ENCODE measurements at regions not wholly inside any gene's neighbourhood (a gene's known extent, or its start where the extent isn't known, plus 50 kb on each side); places are given as distances from the start of the nearest gene placed in this dataset.

DNA sequence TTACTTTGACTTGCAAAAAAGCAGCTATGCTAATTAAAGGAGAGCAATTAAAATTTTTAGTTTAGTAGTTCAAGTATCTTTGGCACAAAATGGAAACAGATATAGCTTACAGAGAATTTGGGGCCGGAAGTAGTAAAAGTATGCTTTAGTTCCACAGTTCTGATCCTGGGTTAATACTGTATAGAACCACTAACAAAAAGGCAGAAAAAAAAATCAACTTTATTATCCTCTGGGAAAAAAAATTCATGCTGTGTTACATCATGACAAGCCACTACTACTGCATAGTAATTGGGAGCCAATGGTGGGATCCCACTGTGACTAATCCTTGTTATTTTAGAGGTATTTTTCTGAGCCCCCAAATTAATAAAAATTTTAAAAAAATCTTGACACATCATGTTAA, 246.8 kb upstream of the PRDM9 start:
- WGBS (ENCODE audit: low lambda C conversion rate): 15% methylated on average over 1 of the region's 1 CpG
- ChIA-PET POLR2A (no interaction called here), CTCF (ENCODE audit: low intra/inter-chr PET ratio, low total read pairs) (no interaction called here)
- H3K4me1 ChIP-seq (ENCODE audit: insufficient read depth, low read length): no peaks in the 10 kb centered on the region
- intact Hi-C loops (cut with micrococcal nuclease; ENCODE audit: unreplicated experiment) (no loop called here), in situ Hi-C loops (cut with HindIII; ENCODE audit: extremely low pct_ligation_motif_present, low pct_unique_long_range_greater_than_20kb) (no loop called here)
- no peak overlapping the region for H2AFZ ChIP-seq (ENCODE audit: low read length)
- TF ChIP-seq CREM (IDR thresholded peaks at IDR 0.05) (no peak), CREM (CRISPR knock-in tag; IDR thresholded peaks at IDR 0.05) (no peak), ZNF292 (CRISPR knock-in tag; IDR thresholded peaks at IDR 0.05; ENCODE audit: borderline replicate concordance, low read depth) (no peak), ZNF441 (CRISPR knock-in tag; IDR thresholded peaks at IDR 0.05; ENCODE audit: borderline replicate concordance) (no peak), ZEB1 (IDR thresholded peaks at IDR 0.05; ENCODE audit: insufficient replicate concordance, low read depth) (no peak), TEAD3 (CRISPR knock-in tag; optimal IDR thresholded peaks at IDR 0.05; ENCODE audit: borderline replicate concordance) (no peak), KMT2B (CRISPR knock-in tag; IDR thresholded peaks at IDR 0.05) (no peak), THAP11 (CRISPR knock-in tag; IDR thresholded peaks at IDR 0.05) (no peak), ZNF570 (CRISPR knock-in tag; IDR thresholded peaks at IDR 0.05; ENCODE audit: borderline replicate concordance) (no peak), HDAC1 (CRISPR knock-in tag; IDR thresholded peaks at IDR 0.05) (no peak), GPN1 (CRISPR knock-in tag; IDR thresholded peaks at IDR 0.05; ENCODE audit: borderline replicate concordance) (no peak), TSC22D2 (CRISPR knock-in tag; IDR thresholded peaks at IDR 0.05; ENCODE audit: borderline replicate concordance) (no peak), FLYWCH1 (CRISPR knock-in tag; IDR thresholded peaks at IDR 0.05) (no peak), ZNF430 (CRISPR knock-in tag; IDR thresholded peaks at IDR 0.05) (no peak), ZNF451 (CRISPR knock-in tag; IDR thresholded peaks at IDR 0.05) (no peak), ZNF567 (CRISPR knock-in tag; IDR thresholded peaks at IDR 0.05; ENCODE audit: borderline replicate concordance) (no peak), CCDC6 (CRISPR knock-in tag; IDR thresholded peaks at IDR 0.05) (no peak)
- TF ChIP-seq, protein P1, sequence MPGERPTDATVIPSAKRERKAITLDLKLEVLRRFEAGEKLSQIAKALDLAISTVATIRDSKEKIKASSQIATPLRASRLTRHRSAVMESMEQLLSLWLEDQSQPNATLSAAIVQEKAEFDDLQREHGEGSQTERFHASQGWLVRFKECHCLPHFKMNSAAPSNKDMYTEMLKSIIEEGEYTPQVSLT (CRISPR knock-in tag; IDR thresholded peaks at IDR 0.05; ENCODE audit: borderline replicate concordance, low read depth): no peak
- TF ChIP-seq, protein P2, sequence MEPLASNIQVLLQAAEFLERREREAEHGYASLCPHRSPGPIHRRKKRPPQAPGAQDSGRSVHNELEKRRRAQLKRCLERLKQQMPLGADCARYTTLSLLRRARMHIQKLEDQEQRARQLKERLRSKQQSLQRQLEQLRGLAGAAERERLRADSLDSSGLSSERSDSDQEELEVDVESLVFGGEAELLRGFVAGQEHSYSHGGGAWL (CRISPR knock-in tag; IDR thresholded peaks at IDR 0.05): no peak
- TF ChIP-seq, protein P3, sequence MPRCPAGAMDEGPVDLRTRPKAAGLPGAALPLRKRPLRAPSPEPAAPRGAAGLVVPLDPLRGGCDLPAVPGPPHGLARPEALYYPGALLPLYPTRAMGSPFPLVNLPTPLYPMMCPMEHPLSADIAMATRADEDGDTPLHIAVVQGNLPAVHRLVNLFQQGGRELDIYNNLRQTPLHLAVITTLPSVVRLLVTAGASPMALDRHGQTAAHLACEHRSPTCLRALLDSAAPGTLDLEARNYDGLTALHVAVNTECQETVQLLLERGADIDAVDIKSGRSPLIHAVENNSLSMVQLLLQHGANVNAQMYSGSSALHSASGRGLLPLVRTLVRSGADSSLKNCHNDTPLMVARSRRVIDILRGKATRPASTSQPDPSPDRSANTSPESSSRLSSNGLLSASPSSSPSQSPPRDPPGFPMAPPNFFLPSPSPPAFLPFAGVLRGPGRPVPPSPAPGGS (CRISPR knock-in tag; IDR thresholded peaks at IDR 0.05): no peak
- TF ChIP-seq, protein P4, sequence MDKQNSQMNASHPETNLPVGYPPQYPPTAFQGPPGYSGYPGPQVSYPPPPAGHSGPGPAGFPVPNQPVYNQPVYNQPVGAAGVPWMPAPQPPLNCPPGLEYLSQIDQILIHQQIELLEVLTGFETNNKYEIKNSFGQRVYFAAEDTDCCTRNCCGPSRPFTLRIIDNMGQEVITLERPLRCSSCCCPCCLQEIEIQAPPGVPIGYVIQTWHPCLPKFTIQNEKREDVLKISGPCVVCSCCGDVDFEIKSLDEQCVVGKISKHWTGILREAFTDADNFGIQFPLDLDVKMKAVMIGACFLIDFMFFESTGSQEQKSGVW (CRISPR knock-in tag; IDR thresholded peaks at IDR 0.05; ENCODE audit: borderline replicate concordance): no peak
- no peak overlapping the region for H3K4me2 ChIP-seq (ENCODE audit: low read depth, low read length)
- H3K9ac ChIP-seq (ENCODE audit: insufficient read depth, low read depth, low read length): no peak overlapping the region
- no peak overlapping the region for H3K4me3 ChIP-seq (replicated peaks in 1 of 3; ENCODE audit: insufficient read depth in 1 of 3, low read depth in 2 of 3, low read length in 3 of 3)
- BruUV-seq (replicated peaks): no TSS peak
- no peak for ATAC-seq
- H3K27ac ChIP-seq (ENCODE audit: extremely low read length, insufficient read depth, low read length): no peak overlapping the region
- no peaks in the 10 kb centered on the region for H4K20me1 ChIP-seq (ENCODE audit: insufficient read depth, low read length)
- no peaks in the 10 kb centered on the region for H3K27me3 ChIP-seq (ENCODE audit: control insufficient read depth in 1 of 2, insufficient read depth in 2 of 2, low read length in 2 of 2)
- H3K36me3 ChIP-seq (replicated peaks in 1 of 2; ENCODE audit: control insufficient read depth in 1 of 2, insufficient read depth in 2 of 2, low read length in 2 of 2): no peaks in the 10 kb centered on the region
- peaks cover 20% of the 10 kb centered on the region; the same call in 1 of the 2 replicates for H3K9me3 ChIP-seq (ENCODE audit: low read length)
- no peak for DNase-seq (ENCODE audit: low spot score)
- no peak for FAIRE-seq
- H3K79me2 ChIP-seq (ENCODE audit: insufficient read depth, low read length): no peaks in the 10 kb centered on the region

Data from HepG2 (cell line).